ENCODE measurements at regions not wholly inside any gene's neighbourhood (a gene's known extent, or its start where the extent isn't known, plus 50 kb on each side); places are given as distances from the start of the nearest gene placed in this dataset.

DNA sequence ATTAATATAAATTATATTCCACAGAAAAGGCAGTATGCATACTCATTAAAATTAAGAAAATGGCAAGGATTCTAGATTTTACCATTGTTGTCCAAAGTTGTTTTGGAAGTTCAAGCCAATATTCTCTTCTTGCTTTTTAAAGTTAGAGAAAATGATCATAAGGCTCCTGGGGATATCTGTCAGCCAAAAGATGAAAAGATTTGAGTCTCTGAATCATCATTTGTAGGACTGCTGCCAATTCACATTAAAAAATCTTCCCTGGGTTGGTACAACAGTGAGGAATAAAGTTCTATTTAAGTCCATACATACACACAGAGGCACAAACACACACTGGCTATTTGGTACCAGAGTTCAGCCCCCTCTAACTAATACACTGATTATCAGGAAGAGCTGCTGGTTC lies 620.1 kb downstream of the COL12A1 start:
- DNase-seq (ENCODE audit: low spot score) = no peak
- TF ChIP-seq, protein P1, sequence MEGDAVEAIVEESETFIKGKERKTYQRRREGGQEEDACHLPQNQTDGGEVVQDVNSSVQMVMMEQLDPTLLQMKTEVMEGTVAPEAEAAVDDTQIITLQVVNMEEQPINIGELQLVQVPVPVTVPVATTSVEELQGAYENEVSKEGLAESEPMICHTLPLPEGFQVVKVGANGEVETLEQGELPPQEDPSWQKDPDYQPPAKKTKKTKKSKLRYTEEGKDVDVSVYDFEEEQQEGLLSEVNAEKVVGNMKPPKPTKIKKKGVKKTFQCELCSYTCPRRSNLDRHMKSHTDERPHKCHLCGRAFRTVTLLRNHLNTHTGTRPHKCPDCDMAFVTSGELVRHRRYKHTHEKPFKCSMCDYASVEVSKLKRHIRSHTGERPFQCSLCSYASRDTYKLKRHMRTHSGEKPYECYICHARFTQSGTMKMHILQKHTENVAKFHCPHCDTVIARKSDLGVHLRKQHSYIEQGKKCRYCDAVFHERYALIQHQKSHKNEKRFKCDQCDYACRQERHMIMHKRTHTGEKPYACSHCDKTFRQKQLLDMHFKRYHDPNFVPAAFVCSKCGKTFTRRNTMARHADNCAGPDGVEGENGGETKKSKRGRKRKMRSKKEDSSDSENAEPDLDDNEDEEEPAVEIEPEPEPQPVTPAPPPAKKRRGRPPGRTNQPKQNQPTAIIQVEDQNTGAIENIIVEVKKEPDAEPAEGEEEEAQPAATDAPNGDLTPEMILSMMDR (IDR thresholded peaks at IDR 0.05; ENCODE audit: unreplicated experiment) = no peak
- Mint-ChIP-seq H3K9me3 (ENCODE audit: unreplicated experiment) (no peaks in the 10 kb centered on the region), H3K4me3 (ENCODE audit: unreplicated experiment) (no peak overlapping the region), H3K4me1 (ENCODE audit: unreplicated experiment) (peaks cover 2% of the 10 kb centered on the region), H3K27me3 (ENCODE audit: unreplicated experiment) (no peaks in the 10 kb centered on the region), H3K36me3 (ENCODE audit: low read depth, unreplicated experiment) (no peaks in the 10 kb centered on the region), H3K27ac (ENCODE audit: unreplicated experiment) (no peak overlapping the region)

DNA sequence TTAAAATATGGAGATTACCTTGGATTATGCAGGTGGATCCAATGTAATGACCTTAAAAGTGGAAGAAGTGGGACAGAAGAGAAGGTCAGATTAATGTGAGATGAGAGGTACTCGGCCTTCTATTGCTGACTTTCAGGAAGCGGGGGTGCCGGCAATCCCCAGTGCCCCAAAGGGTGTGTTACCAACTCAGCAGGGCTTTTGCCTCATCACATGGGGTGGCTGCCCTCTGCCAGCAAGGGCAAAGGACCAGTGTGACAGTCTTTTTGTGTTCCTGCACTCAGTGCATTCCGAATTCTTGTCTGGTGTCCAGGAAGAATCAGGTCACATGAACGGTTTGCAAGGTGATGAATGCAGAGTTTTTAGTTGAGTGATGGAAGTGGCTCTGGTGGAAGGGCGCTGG lies 624.2 kb downstream of the COL12A1 start:
- Mint-ChIP-seq H3K36me3 (ENCODE audit: low read depth, unreplicated experiment) (no peaks in the 10 kb centered on the region), H3K27me3 (ENCODE audit: unreplicated experiment) (peaks cover 2% of the 10 kb centered on the region), H3K4me1 (ENCODE audit: unreplicated experiment) (peaks cover 2% of the 10 kb centered on the region), H3K4me3 (ENCODE audit: unreplicated experiment) (no peak overlapping the region), H3K27ac (ENCODE audit: unreplicated experiment) (no peak overlapping the region), H3K9me3 (ENCODE audit: unreplicated experiment) (no peaks in the 10 kb centered on the region)
- DNase-seq (ENCODE audit: low spot score) = no peak
- TF ChIP-seq, protein P1 (IDR thresholded peaks at IDR 0.05; ENCODE audit: unreplicated experiment) = no peak

DNA sequence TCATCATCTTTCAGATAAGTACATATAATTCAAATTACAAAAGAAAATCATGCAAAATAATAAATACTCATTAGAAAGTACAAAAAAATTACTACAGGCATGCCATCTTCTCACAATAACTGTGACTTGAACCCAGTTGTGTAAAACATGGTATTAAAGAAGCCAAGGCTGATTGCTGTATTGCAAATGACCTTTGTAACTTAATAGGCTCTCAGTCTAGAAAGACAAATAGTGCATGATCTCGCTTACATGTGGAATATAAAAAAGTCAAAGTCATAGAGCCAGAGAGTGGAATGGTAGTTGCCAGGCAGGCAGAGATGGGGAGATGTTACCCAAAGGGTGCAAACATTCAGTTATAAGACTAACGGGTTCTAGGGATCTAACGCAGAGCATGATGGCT lies 626.1 kb downstream of the COL12A1 start:
- Mint-ChIP-seq H3K9me3 (ENCODE audit: unreplicated experiment) (no peaks in the 10 kb centered on the region), H3K4me3 (ENCODE audit: unreplicated experiment) (no peak overlapping the region)

DNA sequence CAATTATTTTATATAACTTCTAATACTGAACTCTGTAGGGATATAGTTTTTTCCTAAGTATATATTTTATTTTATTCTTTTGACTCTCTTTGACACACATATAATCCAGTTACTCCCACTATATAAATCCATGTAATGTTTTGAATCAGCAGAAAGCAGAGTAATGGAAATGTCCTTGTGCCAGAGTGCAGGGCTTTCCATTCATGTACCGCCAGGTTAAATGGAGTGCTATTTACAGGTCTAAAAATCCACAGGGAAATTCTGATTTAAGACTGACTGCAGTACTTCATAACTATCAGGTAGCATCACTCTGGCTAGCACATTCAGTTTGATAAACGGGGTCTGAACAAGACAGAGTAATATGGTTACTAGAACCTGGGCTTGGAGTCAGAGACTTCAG lies 626.8 kb downstream of the COL12A1 start:
- peaks cover 2% of the 10 kb centered on the region for H3K27me3 Mint-ChIP-seq (ENCODE audit: unreplicated experiment)
- peaks cover 2% of the 10 kb centered on the region for H3K4me1 Mint-ChIP-seq (ENCODE audit: unreplicated experiment)
- no peaks in the 10 kb centered on the region for H3K36me3 Mint-ChIP-seq (ENCODE audit: low read depth, unreplicated experiment)
- no peak overlapping the region for H3K4me3 Mint-ChIP-seq (ENCODE audit: unreplicated experiment)
- no peak for DNase-seq (ENCODE audit: low spot score)
- H3K9me3 Mint-ChIP-seq (ENCODE audit: unreplicated experiment) = no peaks in the 10 kb centered on the region
- no peak overlapping the region for H3K27ac Mint-ChIP-seq (ENCODE audit: unreplicated experiment)
- TF ChIP-seq, protein P1 (IDR thresholded peaks at IDR 0.05; ENCODE audit: unreplicated experiment) = no peak

More for the DNA sequence above, 626.1 kb downstream of the COL12A1 start:
- no peak for DNase-seq (ENCODE audit: low spot score)
- TF ChIP-seq, protein P1 (IDR thresholded peaks at IDR 0.05; ENCODE audit: unreplicated experiment) = no peak
- H3K27ac Mint-ChIP-seq (ENCODE audit: unreplicated experiment) = no peak overlapping the region
- no peaks in the 10 kb centered on the region for H3K36me3 Mint-ChIP-seq (ENCODE audit: low read depth, unreplicated experiment)
- H3K4me1 Mint-ChIP-seq (ENCODE audit: unreplicated experiment) = peaks cover 2% of the 10 kb centered on the region
- peaks cover 2% of the 10 kb centered on the region for H3K27me3 Mint-ChIP-seq (ENCODE audit: unreplicated experiment)

DNA sequence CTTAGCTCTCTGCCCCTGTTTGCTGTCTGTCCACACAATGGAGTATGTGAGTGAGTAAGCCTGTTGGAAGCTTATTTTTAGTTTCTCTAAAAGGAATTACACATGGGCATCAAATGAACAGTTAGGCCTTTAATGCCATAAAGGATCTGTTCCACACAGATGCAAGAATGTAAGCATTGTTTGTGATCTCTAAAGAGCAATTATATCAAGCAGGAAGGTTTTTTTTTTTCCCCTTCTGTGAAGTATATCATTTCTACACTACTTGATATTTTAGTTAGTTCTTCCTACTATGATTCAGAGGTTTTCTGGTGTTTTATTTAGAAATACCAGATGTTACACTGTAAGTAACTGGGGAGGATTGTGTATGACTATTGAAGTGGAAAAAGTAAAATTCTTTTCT lies 627.5 kb downstream of the COL12A1 start:
- no peak overlapping the region for H3K27ac Mint-ChIP-seq (ENCODE audit: unreplicated experiment)
- TF ChIP-seq, protein P1 (IDR thresholded peaks at IDR 0.05; ENCODE audit: unreplicated experiment) = no peak
- peaks cover 2% of the 10 kb centered on the region for H3K4me1 Mint-ChIP-seq (ENCODE audit: unreplicated experiment)
- no peaks in the 10 kb centered on the region for H3K9me3 Mint-ChIP-seq (ENCODE audit: unreplicated experiment)
- no peak overlapping the region for H3K4me3 Mint-ChIP-seq (ENCODE audit: unreplicated experiment)
- H3K27me3 Mint-ChIP-seq (ENCODE audit: unreplicated experiment) = peaks cover 2% of the 10 kb centered on the region
- no peaks in the 10 kb centered on the region for H3K36me3 Mint-ChIP-seq (ENCODE audit: low read depth, unreplicated experiment)
- no peak for DNase-seq (ENCODE audit: low spot score)

All from endothelial cell (in vitro differentiated cells).